ENCODE measurements at regions not wholly inside any gene's neighbourhood (a gene's known extent, or its start where the extent isn't known, plus 50 kb on each side); places are given as distances from the start of the nearest gene placed in this dataset.
"Not testable (repeated sequence)": the region's sequence is repeated elsewhere in the genome, so short reads cannot be mapped to it uniquely, and the experiment has no call there.

GRCh38 chr13:50615234-50615633, 228.3 kb downstream of the DLEU7 start:
- no peak overlapping the region for H3K4me3 ChIP-seq (ENCODE audit: low read depth, low read length)
- no peak for DNase-seq (ENCODE audit: low read depth)
- TF ChIP-seq CTCF (conservative IDR thresholded peaks at IDR 0.05; ENCODE audit: low read depth, low read length), result no peak

GRCh38 chr13:50616101-50616500, 227.4 kb downstream of the DLEU7 start:
- H3K4me3 ChIP-seq (ENCODE audit: low read depth, low read length), result no peak overlapping the region
- no peak for TF ChIP-seq CTCF (conservative IDR thresholded peaks at IDR 0.05; ENCODE audit: low read depth, low read length)
- DNase-seq (ENCODE audit: low read depth), result no peak

- no peak for DNase-seq (ENCODE audit: low read depth)
- no peak for TF ChIP-seq CTCF (conservative IDR thresholded peaks at IDR 0.05; ENCODE audit: low read depth, low read length)
These were observed 226.3 kb downstream of the DLEU7 start for GRCh38 chr13:50617134-50617721.

GRCh38 chr13:50618206-50618605, 225.3 kb downstream of the DLEU7 start:
- no peak for DNase-seq (ENCODE audit: low read depth)

More at GRCh38 chr13:50617134-50617721, 226.3 kb downstream of the DLEU7 start:
- no peak overlapping the region for H3K4me3 ChIP-seq (ENCODE audit: low read depth, low read length)

GRCh38 chr13:50626101-50626547, 217.4 kb downstream of the DLEU7 start:
- H3K4me3 ChIP-seq (ENCODE audit: low read depth, low read length), result no peak overlapping the region
- DNase-seq (ENCODE audit: low read depth), result peak; percentile 18
- TF ChIP-seq CTCF (conservative IDR thresholded peaks at IDR 0.05; ENCODE audit: low read depth, low read length), result no peak

More at GRCh38 chr13:50618206-50618605, 225.3 kb downstream of the DLEU7 start:
- no peak overlapping the region for H3K4me3 ChIP-seq (ENCODE audit: low read depth, low read length)
- TF ChIP-seq CTCF (conservative IDR thresholded peaks at IDR 0.05; ENCODE audit: low read depth, low read length), result no peak

GRCh38 chr13:50627111-50627510, 216.4 kb downstream of the DLEU7 start:
- no peak for DNase-seq (ENCODE audit: low read depth)
- TF ChIP-seq CTCF (conservative IDR thresholded peaks at IDR 0.05; ENCODE audit: low read depth, low read length), result no peak
- no peak overlapping the region for H3K4me3 ChIP-seq (ENCODE audit: low read depth, low read length)

- H3K4me3 ChIP-seq (ENCODE audit: low read depth, low read length); DNase-seq (ENCODE audit: low read depth): not testable (repeated sequence)
These were observed 215.0 kb downstream of the DLEU7 start for GRCh38 chr13:50628512-50628911.

Data from epithelial cell of proximal tubule (primary cell).